HEK293 (cell line): ENCODE measurements at regions not wholly inside any gene's neighbourhood (a gene's known extent, or its start where the extent isn't known, plus 50 kb on each side); places are given as distances from the start of the nearest gene placed in this dataset.

Source experiments
- CTCF ChIA-PET: fragments of 350-600 bp; formaldehyde crosslinking; extraction: SDS; loops from one replicate; lab custom pipeline; 2021; ENCODE audit warnings: antibody characterized with exemption; lab: Yijun Ruan, JAX
- POLR2A ChIA-PET: fragments of 300-600 bp; formaldehyde crosslinking; extraction: SDS; loops from one replicate; lab custom pipeline; 2020; ENCODE audit warnings: antibody characterized with exemption, inconsistent platforms; lab: Yijun Ruan, JAX
- H3K27ac ChIP-seq: fragments of 200-500 bp; sonication (Bioruptor generic); 2 replicates; pipeline ENCODE4 v1.5.1; 2014; ENCODE audit warnings: low read depth, low read length, control low read depth, inconsistent platforms; ENCODE audit errors: extremely low read depth
- H3K36me3 ChIP-seq, 2 experiments: fragments of 200-500 bp in 1 of 2; sonication (Bioruptor generic) in 1 of 2; 1 replicate in 1 of 2; 2 replicates in 1 of 2; pipeline ENCODE4 v1.5.1; 2014 to 2017; ENCODE audit warnings: inconsistent platforms in 2 of 2, low read length in 2 of 2; ENCODE audit not compliant: control insufficient read depth in 2 of 2, insufficient read depth in 1 of 2
- H3K4me1 ChIP-seq: fragments of 200-500 bp; sonication (Bioruptor generic); 2 replicates; pipeline ENCODE4 v1.5.1; 2014; ENCODE audit warnings: mild to moderate bottlenecking, low read length, inconsistent platforms; ENCODE audit not compliant: control insufficient read depth, insufficient read depth
- H3K4me3 ChIP-seq: 2 replicates; pipeline ENCODE4 v1.5.1; 2011; ENCODE audit warnings: low read depth, mild to moderate bottlenecking, control low read depth, low read length, moderate library complexity
- H3K9me3 ChIP-seq: fragments of 200-500 bp; sonication (Bioruptor generic); 2 replicates; pipeline ENCODE4 v1.5.1; 2014; ENCODE audit warnings: low read depth, low read length, inconsistent platforms; ENCODE audit not compliant: control insufficient read depth, insufficient read depth
- KLF1 ChIP-seq: fragments of 450-650 bp; formaldehyde crosslinking; IDR thresholded peaks from 2 replicates; pipeline ENCODE4 v1.5.1; 2016; ENCODE audit warnings: missing biosample characterization, missing genetic modification characterization
- KLF8 ChIP-seq: fragments of 450-650 bp; formaldehyde crosslinking; IDR thresholded peaks from 2 replicates; pipeline ENCODE4 v1.5.1; 2016; ENCODE audit warnings: missing biosample characterization, missing genetic modification characterization
- PRDM10 ChIP-seq: fragments of 450-650 bp; formaldehyde crosslinking; IDR thresholded peaks from 2 replicates; pipeline ENCODE4 v1.5.1; 2016; ENCODE audit warnings: missing biosample characterization, missing genetic modification characterization
- REST ChIP-seq: fragments of 450-650 bp; formaldehyde crosslinking; IDR thresholded peaks from 2 replicates; pipeline ENCODE4 v1.5.1; 2016; ENCODE audit warnings: missing biosample characterization, missing genetic modification characterization
- SCRT1 ChIP-seq: fragments of 450-650 bp; formaldehyde crosslinking; IDR thresholded peaks from 2 replicates; pipeline ENCODE4 v1.5.1; 2016; ENCODE audit warnings: missing biosample characterization, missing genetic modification characterization, borderline replicate concordance
- SETDB1 ChIP-seq: IDR thresholded peaks from one replicate; pipeline ENCODE4 v1.6.1; 2017; ENCODE audit warnings: mild to moderate bottlenecking, low read length, moderate library complexity, mixed read lengths; ENCODE audit not compliant: insufficient read length
- ZFHX2 ChIP-seq: fragments of 450-650 bp; formaldehyde crosslinking; conservative IDR thresholded peaks from 2 replicates; pipeline ENCODE4 v1.5.1; 2016; ENCODE audit warnings: missing biosample characterization, missing genetic modification characterization
- ZFP37 ChIP-seq: fragments of 450-650 bp; formaldehyde crosslinking; IDR thresholded peaks from 2 replicates; pipeline ENCODE4 v1.5.1; 2016; ENCODE audit warnings: missing biosample characterization, missing genetic modification characterization
- ZFP69B ChIP-seq: fragments of 450-650 bp; formaldehyde crosslinking; IDR thresholded peaks from 2 replicates; pipeline ENCODE4 v1.5.1; 2016; ENCODE audit warnings: missing biosample characterization, missing genetic modification characterization
- ZNF133 ChIP-seq: fragments of 450-650 bp; formaldehyde crosslinking; IDR thresholded peaks from 2 replicates; pipeline ENCODE4 v1.5.1; 2016; ENCODE audit warnings: missing biosample characterization, missing genetic modification characterization
- ZNF175 ChIP-seq: fragments of 450-650 bp; formaldehyde crosslinking; IDR thresholded peaks from 2 replicates; pipeline ENCODE4 v1.5.1; 2016; ENCODE audit warnings: missing biosample characterization, missing genetic modification characterization
- ZNF280C ChIP-seq: fragments of 450-650 bp; formaldehyde crosslinking; IDR thresholded peaks from 2 replicates; pipeline ENCODE4 v1.5.1; 2016; ENCODE audit warnings: missing biosample characterization, missing genetic modification characterization
- ZNF341 ChIP-seq: fragments of 450-650 bp; formaldehyde crosslinking; IDR thresholded peaks from 2 replicates; pipeline ENCODE4; 2016; ENCODE audit warnings: low read depth, missing biosample characterization, missing genetic modification characterization
- ZNF391 ChIP-seq: fragments of 450-650 bp; formaldehyde crosslinking; IDR thresholded peaks from 2 replicates; pipeline ENCODE4 v1.5.1; 2016; ENCODE audit warnings: low read depth, missing biosample characterization, missing genetic modification characterization, borderline replicate concordance
- ZNF416 ChIP-seq: fragments of 450-650 bp; formaldehyde crosslinking; IDR thresholded peaks from 2 replicates; pipeline ENCODE4 v1.5.1; 2016; ENCODE audit warnings: missing biosample characterization, missing genetic modification characterization
- ZNF521 ChIP-seq: fragments of 450-650 bp; formaldehyde crosslinking; IDR thresholded peaks from 2 replicates; pipeline ENCODE4 v1.5.1; 2017; ENCODE audit warnings: missing biosample characterization, mild to moderate bottlenecking, missing genetic modification characterization
- ZNF571 ChIP-seq: fragments of 450-650 bp; formaldehyde crosslinking; IDR thresholded peaks from 2 replicates; pipeline ENCODE4 v1.5.0; 2017; ENCODE audit warnings: missing biosample characterization, missing genetic modification characterization
- ZNF76 ChIP-seq: fragments of 450-650 bp; formaldehyde crosslinking; IDR thresholded peaks from 2 replicates; pipeline ENCODE4; 2016; ENCODE audit warnings: low read depth, missing biosample characterization, missing genetic modification characterization, borderline replicate concordance
- ZNF843 ChIP-seq: fragments of 450-650 bp; formaldehyde crosslinking; IDR thresholded peaks from 2 replicates; pipeline ENCODE4 v1.5.1; 2016; ENCODE audit warnings: missing biosample characterization, missing genetic modification characterization
- ZSCAN23 ChIP-seq: fragments of 450-650 bp; formaldehyde crosslinking; IDR thresholded peaks from 2 replicates; pipeline ENCODE4 v1.5.1; 2016; ENCODE audit warnings: missing biosample characterization, missing genetic modification characterization
- ZSCAN30 ChIP-seq: fragments of 450-650 bp; IDR thresholded peaks from 2 replicates; pipeline ENCODE4 v1.5.1; 2018; ENCODE audit warnings: missing biosample characterization, mild to moderate bottlenecking, missing genetic modification characterization, moderate library complexity
- TF ChIP-seq, protein P1 (sequence below): fragments of 450-650 bp; formaldehyde crosslinking; IDR thresholded peaks from 2 replicates; pipeline ENCODE4 v1.5.1; 2016; ENCODE audit warnings: missing biosample characterization, missing genetic modification characterization
- TF ChIP-seq, protein P2 (sequence below): fragments of 450-650 bp; IDR thresholded peaks from 2 replicates; pipeline ENCODE4 v1.5.1; 2018; ENCODE audit warnings: missing biosample characterization, mild to moderate bottlenecking, missing genetic modification characterization

DNA sequence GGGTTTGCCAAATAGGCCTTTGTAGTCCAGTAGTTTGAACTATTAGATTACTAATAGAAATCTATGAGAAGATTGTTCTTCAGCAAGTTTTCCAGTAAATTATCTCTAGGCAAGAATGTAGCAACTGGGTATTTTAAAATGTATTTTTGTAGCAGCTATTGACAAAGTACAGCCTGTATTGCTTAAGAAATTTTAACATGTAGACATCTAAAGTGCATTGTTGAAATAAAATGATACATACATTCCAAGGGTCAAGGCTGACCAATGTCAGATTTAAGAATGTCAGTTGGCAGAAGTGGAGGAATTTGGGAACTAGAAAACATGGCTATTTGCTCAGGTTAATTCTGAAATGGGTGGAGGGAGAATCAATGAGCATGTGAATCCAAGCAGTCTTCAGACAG, 57.5 kb upstream of the ZSWIM6 start (continued):
- TF ChIP-seq ZSCAN30 (no peak), ZFP37 (no peak), PRDM10 (no peak), ZNF521 (no peak), SCRT1 (tag by site-specific recombination) (no peak)
- TF ChIP-seq, all 188 proteins: peak for 0

GRCh38 chr5:61275841-61276240, 56.2 kb upstream of the ZSWIM6 start:
- CTCF ChIA-PET = interaction anchor here (0.6 kb wide), 1 partner anchor 588 kb away, joined by 3 read pairs; no protein-coding TSS in a partner anchor
- TF ChIP-seq, protein P1, sequence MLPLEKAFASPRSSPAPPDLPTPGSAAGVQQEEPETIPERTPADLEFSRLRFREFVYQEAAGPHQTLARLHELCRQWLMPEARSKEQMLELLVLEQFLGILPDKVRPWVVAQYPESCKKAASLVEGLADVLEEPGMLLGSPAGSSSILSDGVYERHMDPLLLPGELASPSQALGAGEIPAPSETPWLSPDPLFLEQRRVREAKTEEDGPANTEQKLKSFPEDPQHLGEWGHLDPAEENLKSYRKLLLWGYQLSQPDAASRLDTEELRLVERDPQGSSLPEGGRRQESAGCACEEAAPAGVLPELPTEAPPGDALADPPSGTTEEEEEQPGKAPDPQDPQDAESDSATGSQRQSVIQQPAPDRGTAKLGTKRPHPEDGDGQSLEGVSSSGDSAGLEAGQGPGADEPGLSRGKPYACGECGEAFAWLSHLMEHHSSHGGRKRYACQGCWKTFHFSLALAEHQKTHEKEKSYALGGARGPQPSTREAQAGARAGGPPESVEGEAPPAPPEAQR (tag by site-specific recombination) = no peak
- no peak for TF ChIP-seq ZNF416
- TF ChIP-seq ZNF391 (tag by site-specific recombination) = no peak
- no peak for TF ChIP-seq ZNF133 (tag by site-specific recombination)
- TF ChIP-seq KLF8 (tag by site-specific recombination) = no peak
- TF ChIP-seq ZNF280C (tag by site-specific recombination) = no peak
- TF ChIP-seq ZNF341 (tag by site-specific recombination) = no peak
- TF ChIP-seq KLF1 (tag by site-specific recombination) = no peak
- TF ChIP-seq ZFHX2 (tag by site-specific recombination) = no peak
- TF ChIP-seq ZSCAN23 (tag by site-specific recombination) = no peak
- TF ChIP-seq, protein P2, sequence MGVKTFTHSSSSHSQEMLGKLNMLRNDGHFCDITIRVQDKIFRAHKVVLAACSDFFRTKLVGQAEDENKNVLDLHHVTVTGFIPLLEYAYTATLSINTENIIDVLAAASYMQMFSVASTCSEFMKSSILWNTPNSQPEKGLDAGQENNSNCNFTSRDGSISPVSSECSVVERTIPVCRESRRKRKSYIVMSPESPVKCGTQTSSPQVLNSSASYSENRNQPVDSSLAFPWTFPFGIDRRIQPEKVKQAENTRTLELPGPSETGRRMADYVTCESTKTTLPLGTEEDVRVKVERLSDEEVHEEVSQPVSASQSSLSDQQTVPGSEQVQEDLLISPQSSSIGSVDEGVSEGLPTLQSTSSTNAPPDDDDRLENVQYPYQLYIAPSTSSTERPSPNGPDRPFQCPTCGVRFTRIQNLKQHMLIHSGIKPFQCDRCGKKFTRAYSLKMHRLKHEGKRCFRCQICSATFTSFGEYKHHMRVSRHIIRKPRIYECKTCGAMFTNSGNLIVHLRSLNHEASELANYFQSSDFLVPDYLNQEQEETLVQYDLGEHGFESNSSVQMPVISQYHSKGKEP (tag by site-specific recombination) = no peak
- no peak for TF ChIP-seq REST (tag by site-specific recombination)
- TF ChIP-seq ZNF843 (tag by site-specific recombination) = no peak
- TF ChIP-seq ZNF76 (tag by site-specific recombination) = no peak
- TF ChIP-seq SETDB1 = no peak
- no peak for TF ChIP-seq ZNF571 (tag by site-specific recombination)
- TF ChIP-seq ZFP69B (tag by site-specific recombination) = no peak
- TF ChIP-seq ZNF175 = no peak

More at GRCh38 chr5:61275841-61276240, 56.2 kb upstream of the ZSWIM6 start:
- no peaks in the 10 kb centered on the region for H3K36me3 ChIP-seq
- H3K27ac ChIP-seq = no peak overlapping the region
- H3K4me3 ChIP-seq = no peak overlapping the region
- POLR2A ChIA-PET = no interaction called here
- peaks cover 4% of the 10 kb centered on the region; the same call in 1 of the 2 replicates for H3K4me1 ChIP-seq
- H3K9me3 ChIP-seq = no peaks in the 10 kb centered on the region
